HepG2 (cell line): ENCODE measurements at regions not wholly inside any gene's neighbourhood (a gene's known extent, or its start where the extent isn't known, plus 50 kb on each side); places are given as distances from the start of the nearest gene placed in this dataset.

ENCODE experiments used
- ATAC-seq: fragments of 200-7000 bp; cut with Tn5 transposase; 3 replicates; pipeline ENCODE4 v1.9.1; 2020; ENCODE audit warnings: mild to moderate bottlenecking, moderate library complexity
- BruUV-seq: library from RNA; stranded (reverse); fragments of 400-500 nt; replicated peaks from 2 replicates; lab custom pipeline; 2021; lab: Mats Ljungman, UMichigan
- CTCF ChIA-PET: fragments of 300-600 bp; formaldehyde crosslinking; extraction: SDS; loops from one replicate; lab custom pipeline; 2021; ENCODE audit warnings: low total read pairs, inconsistent platforms, low intra/inter-chr PET ratio; lab: Yijun Ruan, JAX
- POLR2A ChIA-PET: fragments of 350-600 bp; sonication (Branson Sonifier 250); formaldehyde crosslinking; loops from one replicate; lab custom pipeline; 2020; ENCODE audit warnings: antibody characterized with exemption, inconsistent platforms; lab: Yijun Ruan, JAX
- DNase-seq: peaks from one replicate; pipeline ENCODE4 v3.0.0-alpha.2; 2015; ENCODE audit warnings: low spot score
- FAIRE-seq: peaks from 3 replicates; lab custom pipeline; 2011; peaks lifted over from hg19 to GRCh38; lab: Jason Lieb, UNC
- H2AFZ ChIP-seq: one replicate; pipeline ENCODE4 v1.6.1; 2011; ENCODE audit warnings: low read length, inconsistent platforms
- H3K27ac ChIP-seq: fragments of 300-600 bp; 3 replicates; pipeline ENCODE4 v1.8.0; 2011; ENCODE audit warnings: mixed run types, mild to moderate bottlenecking, mixed read lengths, low read length, inconsistent platforms; ENCODE audit not compliant: insufficient read depth; ENCODE audit errors: extremely low read length
- H3K27me3 ChIP-seq, 2 experiments: fragments of 200-600 bp in 1 of 2; 2 replicates in 1 of 2; 3 replicates in 1 of 2; pipeline versions ENCODE4 v1.6.0 to v1.8.0; 2011; ENCODE audit warnings: low read length in 2 of 2, mild to moderate bottlenecking in 2 of 2, moderate library complexity in 2 of 2, inconsistent platforms in 1 of 2; ENCODE audit not compliant: insufficient read depth in 2 of 2, control insufficient read depth in 1 of 2
- H3K36me3 ChIP-seq, 2 experiments: fragments of 200-600 bp in 1 of 2; replicated peaks in 1 of 2; 2 replicates in 1 of 2; 3 replicates in 1 of 2; pipeline versions ENCODE4 v1.5.1 to v1.8.0; 2011; ENCODE audit warnings: low read length in 2 of 2, inconsistent platforms in 1 of 2; ENCODE audit not compliant: insufficient read depth in 2 of 2, control insufficient read depth in 1 of 2
- H3K4me1 ChIP-seq: 2 replicates; pipeline ENCODE4 v1.5.1; 2012; ENCODE audit warnings: low read length, inconsistent platforms; ENCODE audit not compliant: insufficient read depth
- H3K4me2 ChIP-seq: 2 replicates; pipeline ENCODE4 v1.6.0; 2011; ENCODE audit warnings: low read depth, low read length, inconsistent platforms
- H3K4me3 ChIP-seq, 3 experiments: fragments of 200-600 bp in 1 of 3; sonication (generic), shearing (Covaris generic) in 1 of 3; replicated peaks in 1 of 3; 2 replicates each; pipeline ENCODE4 v1.5.1; 2011 to 2016; ENCODE audit warnings: low read length in 3 of 3, inconsistent platforms in 2 of 3, low read depth in 2 of 3, mild to moderate bottlenecking in 2 of 3, control low read depth in 1 of 3, mixed read lengths in 1 of 3; ENCODE audit not compliant: insufficient read depth in 1 of 3
- H3K79me2 ChIP-seq: one replicate; pipeline ENCODE4 v1.6.1; 2011; ENCODE audit warnings: low read length, inconsistent platforms; ENCODE audit not compliant: insufficient read depth
- H3K9ac ChIP-seq: 2 replicates; pipeline ENCODE4 v1.6.0; 2011; ENCODE audit warnings: mild to moderate bottlenecking, low read depth, low read length, inconsistent platforms; ENCODE audit not compliant: insufficient read depth
- H3K9me3 ChIP-seq: 2 replicates; pipeline ENCODE4 v1.5.1; 2012; ENCODE audit warnings: mild to moderate bottlenecking, low read length
- H4K20me1 ChIP-seq: 2 replicates; pipeline ENCODE4 v1.6.0; 2011; ENCODE audit warnings: inconsistent platforms, mild to moderate bottlenecking, low read length, moderate library complexity; ENCODE audit not compliant: insufficient read depth
- CREBL2 ChIP-seq: sonication (generic); formaldehyde crosslinking; IDR thresholded peaks from 2 replicates; pipeline ENCODE4 v1.8.1; 2023; ENCODE audit warnings: missing genetic modification reagents, mild to moderate bottlenecking, borderline replicate concordance
- NBN ChIP-seq: fragments of 450-650 bp; conservative IDR thresholded peaks from 2 replicates; pipeline ENCODE4 v1.6.1; 2017
- REST ChIP-seq, 2 experiments: IDR thresholded peaks; 2 replicates each; pipeline ENCODE4 v1.6.1; 2011 to 2012; ENCODE audit warnings: low read length in 2 of 2, borderline replicate concordance in 1 of 2, low read depth in 1 of 2, mild to moderate bottlenecking in 1 of 2, moderate library complexity in 1 of 2
- SNRNP70 ChIP-seq: fragments of 200-400 bp; formaldehyde crosslinking; IDR thresholded peaks from 2 replicates; pipeline ENCODE4 v1.6.1; 2017; ENCODE audit warnings: mild to moderate bottlenecking, low read depth, low read length, moderate library complexity
- SUZ12 ChIP-seq: fragments of 150-350 bp; IDR thresholded peaks from 2 replicates; pipeline ENCODE4 v1.6.1; 2014; ENCODE audit warnings: low read depth, low read length
- ZFX ChIP-seq: sonication (generic); formaldehyde crosslinking; IDR thresholded peaks from 2 replicates; pipeline ENCODE4 v1.4.0; 2020; ENCODE audit warnings: mild to moderate bottlenecking, low read depth, missing genetic modification reagents, moderate library complexity
- ZKSCAN8 ChIP-seq: IDR thresholded peaks from 2 replicates; pipeline ENCODE4 v1.6.1; 2016; ENCODE audit warnings: borderline replicate concordance, missing genetic modification reagents, missing compliant biosample characterization
- ZNF564 ChIP-seq: sonication (generic); formaldehyde crosslinking; IDR thresholded peaks from 2 replicates; pipeline ENCODE4 v1.8.1; 2023; ENCODE audit warnings: mild to moderate bottlenecking, missing genetic modification reagents
- ZNF772 ChIP-seq: sonication (generic); formaldehyde crosslinking; IDR thresholded peaks from 2 replicates; pipeline ENCODE4 v1.5.0; 2020; ENCODE audit warnings: mild to moderate bottlenecking, missing genetic modification reagents
- WGBS: methylation state at CpG from one replicate; pipeline ENCODE4 v1.1.6; 2017; ENCODE audit warnings: low lambda C conversion rate; 5-methylcytosine and 5-hydroxymethylcytosine counted together
- in situ Hi-C: cut with HindIII; loops from 2 replicates; pipeline ENCODE4 v1.10.0; 2017; ENCODE audit warnings: low pct_unique_long_range_greater_than_20kb; ENCODE audit not compliant: extremely low pct_ligation_motif_present
- intact Hi-C: fragments of 100-400 bp; cut with micrococcal nuclease; formaldehyde crosslinking; loops from one replicate; pipeline ENCODE4 v1.10.0; 2022; ENCODE audit not compliant: unreplicated experiment

GRCh38 chr3:159765860-159766294 is 222.8 kb upstream of the IL12A start:
- no peak overlapping the region for H3K9ac ChIP-seq
- ATAC-seq (no peak), FAIRE-seq (no peak), DNase-seq (no peak)
- TF ChIP-seq ZFX: no peak
- TF ChIP-seq NBN: no peak
- no peak for TF ChIP-seq ZNF564 (CRISPR knock-in tag)
- no peak for TF ChIP-seq SNRNP70
- no peak for TF ChIP-seq SUZ12
- no peak for TF ChIP-seq REST (IDR thresholded peaks at IDR 0.05; ENCODE audit: borderline replicate concordance in 1 of 2, low read depth in 1 of 2, low read length in 2 of 2)
- TF ChIP-seq CREBL2 (CRISPR knock-in tag): no peak
- TF ChIP-seq ZKSCAN8 (CRISPR knock-in tag): no peak
- no peak for TF ChIP-seq ZNF772
- H3K9me3 ChIP-seq: no peaks in the 10 kb centered on the region
- H4K20me1 ChIP-seq: no peaks in the 10 kb centered on the region
- no peaks in the 10 kb centered on the region for H3K79me2 ChIP-seq
- peaks cover 18% of the 10 kb centered on the region for H3K4me1 ChIP-seq
- intact Hi-C loops (loop anchor here (2.0 kb wide), 2 partner anchors 17 to 39 kb away; no protein-coding TSS in a partner anchor), in situ Hi-C loops (no loop called here)
- H3K36me3 ChIP-seq: no peaks in the 10 kb centered on the region
- 63% methylated on average over 5 of the region's 5 CpGs for WGBS
- ChIA-PET CTCF (interaction anchor here (1.8 kb wide), 1 partner anchor 39 kb away, joined by 5 read pairs; no protein-coding TSS in a partner anchor), POLR2A (no interaction called here)
- H3K27me3 ChIP-seq: peaks cover 10 to 44% of the 10 kb centered on the region in 2 experiments
- no peak overlapping the region for H2AFZ ChIP-seq
- no TSS peak for BruUV-seq
- no peak overlapping the region for H3K27ac ChIP-seq
- peak overlapping the region; percentile 73; the same call in 1 of the 2 replicates for H3K4me2 ChIP-seq
- H3K4me3 ChIP-seq: no peak overlapping the region
